Mesendoderm (in vitro differentiated cells): ENCODE measurements at regions not wholly inside any gene's neighbourhood (a gene's known extent, or its start where the extent isn't known, plus 50 kb on each side); places are given as distances from the start of the nearest gene placed in this dataset.

ENCODE experiments used
- DNase-seq: peaks from one replicate; pipeline ENCODE4 v3.0.0; 2013
- H2AK5ac ChIP-seq: 2 replicates; pipeline ENCODE4 v1.6.1; 2013; ENCODE audit warnings: low read length, inconsistent platforms
- H2BK120ac ChIP-seq: 2 replicates; pipeline ENCODE4 v1.6.1; 2013; ENCODE audit warnings: low read depth, mild to moderate bottlenecking, low read length, moderate library complexity, mixed read lengths
- H2BK15ac ChIP-seq: replicated peaks from 2 replicates; pipeline ENCODE4 v1.6.1; 2013; ENCODE audit warnings: low read depth, mild to moderate bottlenecking, moderate library complexity
- H2BK5ac ChIP-seq: 2 replicates; pipeline ENCODE4 v1.6.1; 2013; ENCODE audit warnings: low read length, inconsistent platforms
- H3K18ac ChIP-seq: 2 replicates; pipeline ENCODE4 v1.6.1; 2013; ENCODE audit warnings: mild to moderate bottlenecking, low read length, mixed read lengths
- H3K23ac ChIP-seq: one replicate; pipeline ENCODE4 v1.6.1; 2013; ENCODE audit warnings: low read length
- H3K27ac ChIP-seq: 2 replicates; pipeline ENCODE4 v1.5.1; 2013; ENCODE audit warnings: low read depth, mild to moderate bottlenecking, inconsistent platforms, low read length, moderate library complexity
- H3K27me3 ChIP-seq: 2 replicates; pipeline ENCODE4 v1.6.1; 2013; ENCODE audit warnings: low read length, control low read depth, mild to moderate bottlenecking, inconsistent platforms; ENCODE audit not compliant: insufficient read depth, poor library complexity
- H3K36me3 ChIP-seq: 2 replicates; pipeline ENCODE4 v1.6.1; 2013; ENCODE audit warnings: low read length, inconsistent platforms; ENCODE audit not compliant: control insufficient read depth, insufficient read depth
- H3K4ac ChIP-seq: one replicate; pipeline ENCODE4 v1.6.1; 2013; ENCODE audit warnings: low read depth, mild to moderate bottlenecking, low read length, moderate library complexity
- H3K4me1 ChIP-seq: 2 replicates; pipeline ENCODE4 v1.6.1; 2013; ENCODE audit warnings: low read depth, low read length, inconsistent platforms; ENCODE audit not compliant: control insufficient read depth
- H3K4me2 ChIP-seq: 2 replicates; pipeline ENCODE4 v1.6.1; 2013; ENCODE audit warnings: low read length
- H3K4me3 ChIP-seq: 2 replicates; pipeline ENCODE4 v1.5.1; 2013; ENCODE audit warnings: mild to moderate bottlenecking, low read length
- H3K56ac ChIP-seq: one replicate; pipeline ENCODE4 v1.6.1; 2013; ENCODE audit warnings: low read length
- H3K79me1 ChIP-seq: 2 replicates; pipeline ENCODE4 v1.6.1; 2013; ENCODE audit warnings: low read length, inconsistent platforms
- H3K79me2 ChIP-seq: 2 replicates; pipeline ENCODE4 v1.6.1; 2013; ENCODE audit warnings: mild to moderate bottlenecking, low read length; ENCODE audit not compliant: control insufficient read depth, insufficient read depth
- H3K9ac ChIP-seq: 2 replicates; pipeline ENCODE4 v1.6.1; 2013; ENCODE audit warnings: low read length, inconsistent platforms
- H4K5ac ChIP-seq: one replicate; pipeline ENCODE4 v1.6.1; 2013; ENCODE audit warnings: low read length
- H4K8ac ChIP-seq: one replicate; pipeline ENCODE4 v1.6.1; 2013; ENCODE audit warnings: low read depth, mild to moderate bottlenecking, control low read depth, low read length, moderate library complexity
- WGBS: extraction: QIAGEN DNeasy Blood & Tissue Kit; methylation state at CpG from one replicate; pipeline ENCODE4 v1.1.7; 2013; ENCODE audit warnings: low lambda C conversion rate, missing lambda C conversion rate; ENCODE audit not compliant: insufficient coverage; ENCODE audit errors: extremely low coverage; 5-methylcytosine and 5-hydroxymethylcytosine counted together

GRCh38 chr14:55752580-55753390 is 172.8 kb downstream of the KTN1 start:
- H3K18ac ChIP-seq = no peak overlapping the region
- H3K4ac ChIP-seq = no peak overlapping the region
- H4K8ac ChIP-seq = no peak overlapping the region
- no peak overlapping the region for H3K56ac ChIP-seq
- H3K4me2 ChIP-seq = no peak overlapping the region
- H3K27ac ChIP-seq = no peak overlapping the region
- H3K27me3 ChIP-seq = no peaks in the 10 kb centered on the region
- DNase-seq = peak; percentile 30
- H2BK5ac ChIP-seq = no peak overlapping the region
- no CpG with 5 or more reads among the region's 7 CpGs for WGBS
- no peak overlapping the region for H3K4me3 ChIP-seq
- H3K79me2 ChIP-seq = no peaks in the 10 kb centered on the region
- no peak overlapping the region for H2AK5ac ChIP-seq
- H3K79me1 ChIP-seq = no peaks in the 10 kb centered on the region
- no peak overlapping the region for H3K9ac ChIP-seq
- peaks cover 7% of the 10 kb centered on the region for H3K4me1 ChIP-seq
- no peak overlapping the region for H2BK15ac ChIP-seq
- H3K23ac ChIP-seq = no peak overlapping the region
- no peaks in the 10 kb centered on the region for H3K36me3 ChIP-seq
- no peak overlapping the region for H4K5ac ChIP-seq
- no peak overlapping the region for H2BK120ac ChIP-seq

GRCh38 chr14:55754471-55754870 is 174.5 kb downstream of the KTN1 start:
- WGBS = no CpG with 5 or more reads among the region's 2 CpGs
- Histone ChIP-seq H3K4me3 (no peak overlapping the region), H3K4me2 (no peak overlapping the region), H3K9ac (no peak overlapping the region), H3K27me3 (no peaks in the 10 kb centered on the region), H3K79me1 (no peaks in the 10 kb centered on the region), H3K23ac (no peak overlapping the region), H3K4ac (no peak overlapping the region), H3K79me2 (no peaks in the 10 kb centered on the region), H4K5ac (no peak overlapping the region), H2BK120ac (no peak overlapping the region), H2BK5ac (no peak overlapping the region), H2BK15ac (no peak overlapping the region), H3K36me3 (no peaks in the 10 kb centered on the region), H2AK5ac (no peak overlapping the region), H3K4me1 (peaks cover 2% of the 10 kb centered on the region), H3K56ac (no peak overlapping the region), H4K8ac (no peak overlapping the region), H3K27ac (no peak overlapping the region), H3K18ac (no peak overlapping the region)
- no peak for DNase-seq

GRCh38 chr14:55754871-55755270 is 174.9 kb downstream of the KTN1 start:
- Histone ChIP-seq H3K79me2 (no peaks in the 10 kb centered on the region), H3K23ac (no peak overlapping the region), H3K56ac (no peak overlapping the region), H3K27ac (no peak overlapping the region), H3K4ac (no peak overlapping the region), H3K79me1 (no peaks in the 10 kb centered on the region), H2BK15ac (no peak overlapping the region), H2BK5ac (no peak overlapping the region), H3K4me2 (no peak overlapping the region), H3K36me3 (no peaks in the 10 kb centered on the region), H2AK5ac (no peak overlapping the region), H4K5ac (no peak overlapping the region), H2BK120ac (no peak overlapping the region), H3K27me3 (no peaks in the 10 kb centered on the region), H3K4me3 (no peak overlapping the region), H3K4me1 (no peaks in the 10 kb centered on the region), H3K9ac (no peak overlapping the region), H3K18ac (no peak overlapping the region), H4K8ac (no peak overlapping the region)
- no CpG with 5 or more reads among the region's 5 CpGs for WGBS
- no peak for DNase-seq

GRCh38 chr14:55756078-55756477 is 176.1 kb downstream of the KTN1 start:
- H3K4me3 ChIP-seq = no peak overlapping the region

GRCh38 chr14:55756557-55756956 is 176.6 kb downstream of the KTN1 start:
- H3K4me1 ChIP-seq = no peaks in the 10 kb centered on the region
- DNase-seq = peak; percentile 25
- no peak overlapping the region for H3K4ac ChIP-seq
- no peak overlapping the region for H3K9ac ChIP-seq
- H3K4me2 ChIP-seq = no peak overlapping the region
- no peak overlapping the region for H4K8ac ChIP-seq
- no peaks in the 10 kb centered on the region for H3K79me1 ChIP-seq
- no peak overlapping the region for H3K4me3 ChIP-seq
- WGBS = no CpG with 5 or more reads among the region's 2 CpGs
- H2BK15ac ChIP-seq = no peak overlapping the region
- H2AK5ac ChIP-seq = no peak overlapping the region
- no peak overlapping the region for H4K5ac ChIP-seq
- no peak overlapping the region for H2BK120ac ChIP-seq
- H3K79me2 ChIP-seq = no peaks in the 10 kb centered on the region
- no peak overlapping the region for H3K56ac ChIP-seq
- H3K27ac ChIP-seq = no peak overlapping the region
- H3K18ac ChIP-seq = no peak overlapping the region
- H3K36me3 ChIP-seq = no peaks in the 10 kb centered on the region
- no peak overlapping the region for H2BK5ac ChIP-seq
- H3K27me3 ChIP-seq = no peaks in the 10 kb centered on the region
- no peak overlapping the region for H3K23ac ChIP-seq

More at GRCh38 chr14:55756078-55756477, 176.1 kb downstream of the KTN1 start:
- no peak for DNase-seq
- H3K4me1 ChIP-seq = no peaks in the 10 kb centered on the region
- no peak overlapping the region for H3K4me2 ChIP-seq
- no peak overlapping the region for H3K9ac ChIP-seq
- no peak overlapping the region for H2BK5ac ChIP-seq
- H3K27ac ChIP-seq = no peak overlapping the region
- no peak overlapping the region for H3K23ac ChIP-seq
- H3K79me2 ChIP-seq = no peaks in the 10 kb centered on the region
- no peak overlapping the region for H2BK120ac ChIP-seq
- no peak overlapping the region for H4K5ac ChIP-seq
- H2BK15ac ChIP-seq = no peak overlapping the region
- no peak overlapping the region for H3K4ac ChIP-seq
- H3K79me1 ChIP-seq = no peaks in the 10 kb centered on the region
- H3K56ac ChIP-seq = no peak overlapping the region
- no peaks in the 10 kb centered on the region for H3K36me3 ChIP-seq
- no peaks in the 10 kb centered on the region for H3K27me3 ChIP-seq
- H3K18ac ChIP-seq = no peak overlapping the region
- H2AK5ac ChIP-seq = no peak overlapping the region
- no peak overlapping the region for H4K8ac ChIP-seq

GRCh38 chr14:55758796-55759195 is 178.8 kb downstream of the KTN1 start:
- no peak overlapping the region for H2BK5ac ChIP-seq
- H2BK120ac ChIP-seq = no peak overlapping the region
- H4K5ac ChIP-seq = no peak overlapping the region
- no peaks in the 10 kb centered on the region for H3K27me3 ChIP-seq
- H2BK15ac ChIP-seq = no peak overlapping the region
- H4K8ac ChIP-seq = no peak overlapping the region
- no peak overlapping the region for H3K23ac ChIP-seq
- no peak overlapping the region for H3K4me2 ChIP-seq
- H3K79me2 ChIP-seq = no peaks in the 10 kb centered on the region
- no peak overlapping the region for H3K4ac ChIP-seq
- no peaks in the 10 kb centered on the region for H3K79me1 ChIP-seq
- H3K36me3 ChIP-seq = no peaks in the 10 kb centered on the region
- H3K56ac ChIP-seq = no peak overlapping the region
- DNase-seq = peak; percentile 39
- H3K27ac ChIP-seq = no peak overlapping the region
- no peak overlapping the region for H3K18ac ChIP-seq
- no peaks in the 10 kb centered on the region for H3K4me1 ChIP-seq
- WGBS = no CpG with 5 or more reads among the region's 1 CpG
- no peak overlapping the region for H2AK5ac ChIP-seq
- no peak overlapping the region for H3K9ac ChIP-seq
- H3K4me3 ChIP-seq = no peak overlapping the region
